ENCODE measurements at regions not wholly inside any gene's neighbourhood (a gene's known extent, or its start where the extent isn't known, plus 50 kb on each side); places are given as distances from the start of the nearest gene placed in this dataset.
A peak's percentile ranks its signal among the peaks of the same experiment; 100 is the strongest.

GRCh38 chr4:133920236-133920635 lies 281.4 kb downstream of the PABPC4L start:
- in situ Hi-C loops (cut with HindIII; ENCODE audit: low sequenced_read_pairs) = no loop called here
- TF ChIP-seq CTCF (IDR thresholded peaks at IDR 0.05; ENCODE audit: low read depth, low read length) = no peak
- H3K4me3 ChIP-seq (ENCODE audit: low read depth, low read length) = no peak overlapping the region
- DNase-seq (ENCODE audit: low read depth, low spot score) = no peak

GRCh38 chr4:133910165-133910564 lies 291.4 kb downstream of the PABPC4L start:
- TF ChIP-seq CTCF (IDR thresholded peaks at IDR 0.05; ENCODE audit: low read depth, low read length) = no peak
- in situ Hi-C loops (cut with HindIII; ENCODE audit: low sequenced_read_pairs) = no loop called here
- no peak overlapping the region for H3K4me3 ChIP-seq (ENCODE audit: low read depth, low read length)
- DNase-seq (ENCODE audit: low read depth, low spot score) = no peak

GRCh38 chr4:133903029-133903428 lies 298.6 kb downstream of the PABPC4L start:
- H3K4me3 ChIP-seq (ENCODE audit: low read depth, low read length) = no peak overlapping the region
- in situ Hi-C loops (cut with HindIII; ENCODE audit: low sequenced_read_pairs) = no loop called here
- DNase-seq (ENCODE audit: low read depth, low spot score) = no peak
- no peak for TF ChIP-seq CTCF (IDR thresholded peaks at IDR 0.05; ENCODE audit: low read depth, low read length)

GRCh38 chr4:133891011-133891410 lies 310.6 kb downstream of the PABPC4L start:
- no peak for TF ChIP-seq CTCF (IDR thresholded peaks at IDR 0.05; ENCODE audit: low read depth, low read length)
- in situ Hi-C loops (cut with HindIII; ENCODE audit: low sequenced_read_pairs) = no loop called here
- no peak overlapping the region for H3K4me3 ChIP-seq (ENCODE audit: low read depth, low read length)
- no peak for DNase-seq (ENCODE audit: low read depth, low spot score)

GRCh38 chr4:133887723-133888122 lies 313.9 kb downstream of the PABPC4L start:
- in situ Hi-C loops (cut with HindIII; ENCODE audit: low sequenced_read_pairs) = no loop called here

GRCh38 chr4:133869486-133869885 lies 332.1 kb downstream of the PABPC4L start:
- DNase-seq (ENCODE audit: low read depth, low spot score) = no peak
- no peak for TF ChIP-seq CTCF (IDR thresholded peaks at IDR 0.05; ENCODE audit: low read depth, low read length)
- in situ Hi-C loops (cut with HindIII; ENCODE audit: low sequenced_read_pairs) = no loop called here
- no peak overlapping the region for H3K4me3 ChIP-seq (ENCODE audit: low read depth, low read length)

More at GRCh38 chr4:133887723-133888122, 313.9 kb downstream of the PABPC4L start:
- peak; percentile 14 for DNase-seq (ENCODE audit: low read depth, low spot score)
- no peak for TF ChIP-seq CTCF (IDR thresholded peaks at IDR 0.05; ENCODE audit: low read depth, low read length)
- no peak overlapping the region for H3K4me3 ChIP-seq (ENCODE audit: low read depth, low read length)

GRCh38 chr4:133868856-133869255 lies 332.7 kb downstream of the PABPC4L start:
- TF ChIP-seq CTCF (IDR thresholded peaks at IDR 0.05; ENCODE audit: low read depth, low read length) = no peak
- H3K4me3 ChIP-seq (ENCODE audit: low read depth, low read length) = no peak overlapping the region
- in situ Hi-C loops (cut with HindIII; ENCODE audit: low sequenced_read_pairs) = no loop called here
- DNase-seq (ENCODE audit: low read depth, low spot score) = no peak

All from astrocyte of the spinal cord (primary cell).